ENCODE measurements at regions not wholly inside any gene's neighbourhood (a gene's known extent, or its start where the extent isn't known, plus 50 kb on each side); places are given as distances from the start of the nearest gene placed in this dataset.

DNA sequence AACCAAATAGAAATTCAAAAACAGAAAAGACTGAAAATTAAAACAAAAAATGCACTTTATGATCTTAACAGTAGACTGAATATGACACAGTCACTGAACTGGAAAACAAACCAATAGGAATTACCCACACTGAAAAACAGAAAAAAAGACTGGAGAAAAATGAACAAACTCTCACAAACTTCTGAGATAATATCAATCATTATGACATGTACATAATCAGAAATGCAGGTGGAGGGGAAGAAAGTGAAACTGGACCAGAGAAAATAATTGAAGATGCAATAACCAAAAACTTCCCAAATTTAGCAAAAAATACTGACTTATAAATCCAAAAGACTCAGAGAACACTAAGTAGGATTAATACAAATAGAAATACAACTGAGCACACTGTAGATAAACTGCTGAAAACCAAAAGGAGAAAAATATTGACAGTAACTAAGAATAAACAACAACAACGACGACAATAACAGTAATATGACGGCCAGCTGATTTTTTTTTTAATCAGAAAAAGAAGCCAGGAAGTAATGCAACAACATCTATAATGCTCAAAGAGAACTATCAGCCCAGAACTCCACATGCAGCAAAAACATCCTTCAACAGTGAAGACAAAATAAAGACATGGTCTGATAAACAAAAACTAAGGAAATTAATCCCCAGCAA is 108.1 kb downstream of the ZFAND4 start:
- WGBS = 95% methylated on average over 3 of the region's 3 CpGs
- Histone ChIP-seq H3K27me3 (replicated peaks; ENCODE audit: insufficient read depth) (no peaks in the 10 kb centered on the region), H3K4me1 (replicated peaks) (no peaks in the 10 kb centered on the region), H3K9me3 (no peaks in the 10 kb centered on the region), H3K4me3 (no peak overlapping the region), H3K36me3 (no peaks in the 10 kb centered on the region), H3K27ac (no peak overlapping the region)
- intact Hi-C loops (cut with DNase I) = no loop called here
- DNase-seq (ENCODE audit: low spot score) = no peak
- TF ChIP-seq POLR2A (IDR thresholded peaks at IDR 0.05) (no peak), CTCF (IDR thresholded peaks at IDR 0.05) (no peak), POLR2AphosphoS5 (IDR thresholded peaks at IDR 0.05) (no peak)

GRCh38 chr10:45561952-45562351 is 110.6 kb downstream of the ZFAND4 start:
- no peak for DNase-seq (ENCODE audit: low spot score)
- no peak for TF ChIP-seq POLR2AphosphoS5 (IDR thresholded peaks at IDR 0.05)
- no peak for TF ChIP-seq CTCF (IDR thresholded peaks at IDR 0.05)
- TF ChIP-seq POLR2A (IDR thresholded peaks at IDR 0.05) = no peak
- Histone ChIP-seq H3K27me3 (replicated peaks; ENCODE audit: insufficient read depth) (no peaks in the 10 kb centered on the region), H3K9me3 (no peaks in the 10 kb centered on the region), H3K4me1 (replicated peaks) (no peaks in the 10 kb centered on the region), H3K27ac (no peak overlapping the region), H3K4me3 (no peak overlapping the region), H3K36me3 (no peaks in the 10 kb centered on the region)
- intact Hi-C loops (cut with DNase I) = no loop called here

DNA sequence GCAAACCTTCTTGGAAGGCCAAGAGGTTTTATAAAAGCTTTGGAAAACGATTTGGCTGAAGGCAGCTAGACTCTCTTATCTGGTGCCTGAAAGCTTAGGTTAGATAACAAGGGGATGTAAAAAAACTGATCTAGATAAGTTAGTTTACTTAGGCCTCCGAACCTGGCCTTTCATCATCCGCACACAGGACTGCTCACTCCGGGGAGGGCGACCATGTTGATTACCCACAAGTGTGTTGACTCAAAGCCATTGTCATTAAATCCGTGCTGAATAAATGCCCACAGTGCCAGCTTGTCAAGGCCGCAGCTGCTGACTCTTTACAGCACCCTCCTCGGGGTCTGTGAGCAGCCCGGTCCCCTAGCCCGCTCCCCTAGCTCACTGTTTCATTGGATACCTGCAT is 112.3 kb downstream of the ZFAND4 start:
- no peak for DNase-seq (ENCODE audit: low spot score)
- 75% methylated on average over 10 of the region's 10 CpGs for WGBS
- Histone ChIP-seq H3K27ac (no peak overlapping the region), H3K9me3 (no peaks in the 10 kb centered on the region), H3K27me3 (replicated peaks; ENCODE audit: insufficient read depth) (no peaks in the 10 kb centered on the region), H3K36me3 (no peaks in the 10 kb centered on the region), H3K4me3 (no peak overlapping the region), H3K4me1 (replicated peaks) (no peaks in the 10 kb centered on the region)
- intact Hi-C loops (cut with DNase I) = no loop called here
- no peak for TF ChIP-seq POLR2AphosphoS5 (IDR thresholded peaks at IDR 0.05)
- no peak for TF ChIP-seq CTCF (IDR thresholded peaks at IDR 0.05)
- TF ChIP-seq POLR2A (IDR thresholded peaks at IDR 0.05) = no peak

GRCh38 chr10:45558425-45558824 is 114.1 kb downstream of the ZFAND4 start:
- 80% methylated on average over 7 of the region's 7 CpGs for WGBS

More at GRCh38 chr10:45558425-45558824, 114.1 kb downstream of the ZFAND4 start:
- intact Hi-C loops (cut with DNase I) = no loop called here
- Histone ChIP-seq H3K9me3 (no peaks in the 10 kb centered on the region), H3K27ac (no peak overlapping the region), H3K27me3 (replicated peaks; ENCODE audit: insufficient read depth) (no peaks in the 10 kb centered on the region), H3K4me1 (replicated peaks) (no peaks in the 10 kb centered on the region), H3K36me3 (no peaks in the 10 kb centered on the region), H3K4me3 (no peak overlapping the region)
- TF ChIP-seq CTCF (IDR thresholded peaks at IDR 0.05) (no peak), POLR2AphosphoS5 (IDR thresholded peaks at IDR 0.05) (no peak), POLR2A (IDR thresholded peaks at IDR 0.05) (no peak)
- no peak for DNase-seq (ENCODE audit: low spot score)
